GM12878 (cell line): ENCODE measurements at regions not wholly inside any gene's neighbourhood (a gene's known extent, or its start where the extent isn't known, plus 50 kb on each side); places are given as distances from the start of the nearest gene placed in this dataset.

Experiments
- ATAC-seq: fragments of 200-7000 bp; cut with Tn5 transposase; 3 replicates; pipeline ENCODE4 v1.9.1; 2020; ENCODE audit warnings: mild to moderate bottlenecking, moderate library complexity
- BruUV-seq: library from RNA; stranded (reverse); fragments of 400-500 nt; replicated peaks from 2 replicates; lab custom pipeline; 2021; lab: Mats Ljungman, UMichigan
- CTCF ChIA-PET: fragments of 300-600 bp; sonication (Branson Sonifier 250); formaldehyde crosslinking; extraction: SDS; loops from one replicate; lab custom pipeline; 2021; ENCODE audit warnings: inconsistent platforms; lab: Yijun Ruan, JAX
- POLR2A ChIA-PET: fragments of 350-600 bp; formaldehyde crosslinking; extraction: SDS; loops from one replicate; lab custom pipeline; 2021; ENCODE audit warnings: inconsistent platforms; lab: Charles Lee
- RAD21 ChIA-PET: fragments of 300-600 bp; sonication (Branson Sonifier 250); formaldehyde crosslinking; loops from one replicate; lab custom pipeline; 2023; ENCODE audit warnings: antibody characterized with exemption; ENCODE audit not compliant: unreplicated experiment; lab: Charles Lee
- SMC1A ChIA-PET: fragments of 300-600 bp; sonication (Branson Sonifier 250); formaldehyde crosslinking; loops from one replicate; lab custom pipeline; 2023; ENCODE audit not compliant: unreplicated experiment, uncharacterized antibody; lab: Charles Lee
- DNase-seq: peaks from one replicate; pipeline ENCODE4 v3.0.0-alpha.2; 2011; ENCODE audit warnings: low read depth, low spot score
- FAIRE-seq: peaks from 3 replicates; lab custom pipeline; 2011; peaks lifted over from hg19 to GRCh38; lab: Jason Lieb, UNC
- H2AFZ ChIP-seq: 2 replicates; pipeline ENCODE4 v1.6.0; 2011; ENCODE audit warnings: low read depth, low read length, control low read depth; ENCODE audit not compliant: control insufficient read depth
- H3K27ac ChIP-seq: 2 replicates; pipeline ENCODE4 v1.5.1; 2011; ENCODE audit warnings: control low read depth; ENCODE audit not compliant: control insufficient read depth, insufficient read depth
- H3K27me3 ChIP-seq, 2 experiments: replicated peaks in 1 of 2; 2 replicates each; pipeline versions ENCODE4 v1.6.0 to v1.6.1; 2011; ENCODE audit warnings: low read length in 1 of 2; ENCODE audit not compliant: control insufficient read depth in 2 of 2, insufficient read depth in 2 of 2
- H3K36me3 ChIP-seq, 2 experiments: 2 replicates each; pipeline ENCODE4 v1.5.1; 2011; ENCODE audit warnings: low read length in 1 of 2; ENCODE audit not compliant: control insufficient read depth in 2 of 2, insufficient read depth in 2 of 2
- H3K4me1 ChIP-seq: 2 replicates; pipeline ENCODE4 v1.6.1; 2011; ENCODE audit warnings: mild to moderate bottlenecking, low read length, moderate library complexity, mixed read lengths; ENCODE audit not compliant: control insufficient read depth, insufficient read depth
- H3K4me2 ChIP-seq: 2 replicates; pipeline ENCODE4 v1.6.0; 2011; ENCODE audit warnings: control low read depth; ENCODE audit not compliant: control insufficient read depth, insufficient read depth
- H3K4me3 ChIP-seq: fragments of 200-600 bp; sonication (generic); 2 replicates; pipeline ENCODE4 v1.5.1; 2016
- H3K79me2 ChIP-seq: 2 replicates; pipeline ENCODE4 v1.6.0; 2011; ENCODE audit warnings: low read length; ENCODE audit not compliant: control insufficient read depth, insufficient read depth
- H3K9ac ChIP-seq: 2 replicates; pipeline ENCODE4 v1.8.0; 2011; ENCODE audit warnings: low read length, control low read depth, mixed read lengths; ENCODE audit not compliant: control insufficient read depth, insufficient read depth
- H3K9me3 ChIP-seq: replicated peaks from 3 replicates; pipeline ENCODE4 v1.5.1; 2011; ENCODE audit warnings: mild to moderate bottlenecking, low read length; ENCODE audit not compliant: control insufficient read depth, insufficient read depth
- H4K20me1 ChIP-seq: 2 replicates; pipeline ENCODE4 v1.6.0; 2011; ENCODE audit not compliant: control insufficient read depth, insufficient read depth
- ATF7 ChIP-seq: fragments of 450-650 bp; IDR thresholded peaks from 2 replicates; pipeline ENCODE4 v1.6.1; 2016; ENCODE audit warnings: low read depth, mild to moderate bottlenecking
- DPF2 ChIP-seq: fragments of 450-650 bp; IDR thresholded peaks from 2 replicates; pipeline ENCODE4 v1.6.1; 2017; ENCODE audit warnings: mild to moderate bottlenecking
- HCFC1 ChIP-seq: fragments of 150-350 bp; IDR thresholded peaks from 2 replicates; pipeline ENCODE4 v1.6.1; 2014; ENCODE audit warnings: low read length
- KAT2A ChIP-seq: conservative IDR thresholded peaks from 2 replicates; pipeline ENCODE4 v1.6.1; 2011; ENCODE audit warnings: low read depth, low read length; ENCODE audit not compliant: control insufficient read depth
- MTA3 ChIP-seq: IDR thresholded peaks from 2 replicates; pipeline ENCODE4 v1.6.1; 2012; ENCODE audit warnings: low read length, inconsistent platforms, borderline replicate concordance
- MYC ChIP-seq: IDR thresholded peaks from 2 replicates; pipeline ENCODE4 v1.6.1; 2011; ENCODE audit warnings: mild to moderate bottlenecking, low read length, moderate library complexity, inconsistent platforms; ENCODE audit not compliant: insufficient read depth, insufficient replicate concordance, insufficient read length, severe bottlenecking
- RBBP5 ChIP-seq: fragments of 200-600 bp; sonication (generic); conservative IDR thresholded peaks from 2 replicates; pipeline ENCODE4 v1.6.1; 2016
- SUZ12 ChIP-seq: fragments of 200-600 bp; sonication (generic); IDR thresholded peaks from one replicate; pipeline ENCODE4 v1.6.1; 2018; ENCODE audit warnings: antibody characterized with exemption, mild to moderate bottlenecking; ENCODE audit not compliant: unreplicated experiment
- TBL1XR1 ChIP-seq: IDR thresholded peaks from 2 replicates; pipeline ENCODE4 v1.6.1; 2012; ENCODE audit warnings: low read depth, low read length, improper control_type of control experiment
- ZBED1 ChIP-seq: IDR thresholded peaks from 2 replicates; pipeline ENCODE4 v1.6.1; 2016; ENCODE audit warnings: borderline replicate concordance
- ZNF217 ChIP-seq: fragments of 450-650 bp; IDR thresholded peaks from 2 replicates; pipeline ENCODE4 v1.6.1; 2017; ENCODE audit warnings: antibody characterized with exemption, mild to moderate bottlenecking
- ZNF622 ChIP-seq: fragments of 450-650 bp; IDR thresholded peaks from 2 replicates; pipeline ENCODE4 v1.6.1; 2017; ENCODE audit warnings: mild to moderate bottlenecking, inconsistent platforms
- ZZZ3 ChIP-seq: IDR thresholded peaks from 2 replicates; pipeline ENCODE4 v1.6.1; 2011; ENCODE audit warnings: low read depth; ENCODE audit not compliant: control insufficient read depth, insufficient read length
- WGBS: methylation state at CpG from one replicate; pipeline ENCODE4 v1.1.6; 2016; ENCODE audit warnings: low lambda C conversion rate; ENCODE audit not compliant: insufficient replicate concordance, insufficient coverage; ENCODE audit errors: missing lambda C conversion rate; 5-methylcytosine and 5-hydroxymethylcytosine counted together
- in situ Hi-C: fragments of 300-500 bp; cut with MboI; formaldehyde crosslinking; loops from 9 replicates; pipeline ENCODE4 v1.14.3; 2018; ENCODE audit warnings: mixed read lengths
- intact Hi-C: fragments of 100-400 bp; cut with micrococcal nuclease; formaldehyde crosslinking; loops from one replicate; pipeline ENCODE4 v1.14.2; 2022; ENCODE audit not compliant: unreplicated experiment
- TF ChIP-seq, protein P1 (sequence below): fragments of 450-650 bp; IDR thresholded peaks from 2 replicates; pipeline ENCODE4 v1.6.1; 2017; ENCODE audit warnings: low read depth, mild to moderate bottlenecking, moderate library complexity
- TF ChIP-seq, protein P2 (sequence below): fragments of 450-650 bp; IDR thresholded peaks from 2 replicates; pipeline ENCODE4 v1.6.1; 2018; ENCODE audit warnings: mild to moderate bottlenecking, low read depth, moderate library complexity; ENCODE audit not compliant: partially characterized antibody
- TF ChIP-seq, protein P3 (sequence below): fragments of 450-650 bp; IDR thresholded peaks from 2 replicates; pipeline ENCODE4 v1.6.1; 2017; ENCODE audit warnings: mild to moderate bottlenecking, moderate library complexity
- TF ChIP-seq, protein P4 (sequence below): IDR thresholded peaks from 2 replicates; pipeline ENCODE4 v1.6.1; 2011; ENCODE audit warnings: mild to moderate bottlenecking, low read depth, low read length, moderate library complexity; ENCODE audit not compliant: insufficient replicate concordance

DNA sequence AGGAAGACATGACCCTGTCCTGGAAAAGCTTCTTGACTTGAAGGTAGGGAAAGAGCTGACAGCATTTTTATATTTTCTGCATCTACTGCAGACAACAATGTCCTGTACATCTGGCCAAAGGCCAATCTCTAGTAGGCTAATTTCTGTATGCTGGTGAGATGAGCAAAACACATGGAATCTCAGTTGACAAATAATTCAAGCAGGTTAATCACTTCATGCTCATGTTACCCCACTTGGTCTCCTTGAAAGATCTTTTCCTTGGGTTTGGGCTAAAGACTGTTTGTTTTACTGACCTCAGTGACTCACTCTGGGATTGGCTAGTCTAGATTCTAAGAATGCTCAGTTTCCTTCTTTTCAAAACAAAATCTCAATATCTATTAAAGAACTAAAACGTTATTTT is 298.8 kb downstream of the LMO7 start:
- Histone ChIP-seq H3K4me1 (no peaks in the 10 kb centered on the region), H3K27ac (no peak overlapping the region), H2AFZ (no peak overlapping the region), H3K27me3 (no peaks in the 10 kb centered on the region), H3K79me2 (no peaks in the 10 kb centered on the region), H3K4me2 (no peak overlapping the region), H3K9ac (no peak overlapping the region), H4K20me1 (no peaks in the 10 kb centered on the region), H3K9me3 (no peaks in the 10 kb centered on the region), H3K36me3 (no peaks in the 10 kb centered on the region), H3K4me3 (no peak overlapping the region)
- in situ Hi-C loops (no loop called here), intact Hi-C loops (no loop called here)
- FAIRE-seq = no peak
- ChIA-PET POLR2A (no interaction called here), CTCF (no interaction called here), SMC1A (no interaction called here), RAD21 (no interaction called here)
- no peak for ATAC-seq
- no peak for DNase-seq
- no TSS peak for BruUV-seq
- 0% methylated on average over 1 of the region's 1 CpG for WGBS
- TF ChIP-seq SUZ12 = no peak
- no peak for TF ChIP-seq HCFC1
- TF ChIP-seq KAT2A = no peak
- TF ChIP-seq MYC = no peak
- TF ChIP-seq, protein P1, sequence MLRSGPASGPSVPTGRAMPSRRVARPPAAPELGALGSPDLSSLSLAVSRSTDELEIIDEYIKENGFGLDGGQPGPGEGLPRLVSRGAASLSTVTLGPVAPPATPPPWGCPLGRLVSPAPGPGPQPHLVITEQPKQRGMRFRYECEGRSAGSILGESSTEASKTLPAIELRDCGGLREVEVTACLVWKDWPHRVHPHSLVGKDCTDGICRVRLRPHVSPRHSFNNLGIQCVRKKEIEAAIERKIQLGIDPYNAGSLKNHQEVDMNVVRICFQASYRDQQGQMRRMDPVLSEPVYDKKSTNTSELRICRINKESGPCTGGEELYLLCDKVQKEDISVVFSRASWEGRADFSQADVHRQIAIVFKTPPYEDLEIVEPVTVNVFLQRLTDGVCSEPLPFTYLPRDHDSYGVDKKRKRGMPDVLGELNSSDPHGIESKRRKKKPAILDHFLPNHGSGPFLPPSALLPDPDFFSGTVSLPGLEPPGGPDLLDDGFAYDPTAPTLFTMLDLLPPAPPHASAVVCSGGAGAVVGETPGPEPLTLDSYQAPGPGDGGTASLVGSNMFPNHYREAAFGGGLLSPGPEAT = no peak
- no peak for TF ChIP-seq MTA3
- TF ChIP-seq ZBED1 = no peak
- TF ChIP-seq, protein P2, sequence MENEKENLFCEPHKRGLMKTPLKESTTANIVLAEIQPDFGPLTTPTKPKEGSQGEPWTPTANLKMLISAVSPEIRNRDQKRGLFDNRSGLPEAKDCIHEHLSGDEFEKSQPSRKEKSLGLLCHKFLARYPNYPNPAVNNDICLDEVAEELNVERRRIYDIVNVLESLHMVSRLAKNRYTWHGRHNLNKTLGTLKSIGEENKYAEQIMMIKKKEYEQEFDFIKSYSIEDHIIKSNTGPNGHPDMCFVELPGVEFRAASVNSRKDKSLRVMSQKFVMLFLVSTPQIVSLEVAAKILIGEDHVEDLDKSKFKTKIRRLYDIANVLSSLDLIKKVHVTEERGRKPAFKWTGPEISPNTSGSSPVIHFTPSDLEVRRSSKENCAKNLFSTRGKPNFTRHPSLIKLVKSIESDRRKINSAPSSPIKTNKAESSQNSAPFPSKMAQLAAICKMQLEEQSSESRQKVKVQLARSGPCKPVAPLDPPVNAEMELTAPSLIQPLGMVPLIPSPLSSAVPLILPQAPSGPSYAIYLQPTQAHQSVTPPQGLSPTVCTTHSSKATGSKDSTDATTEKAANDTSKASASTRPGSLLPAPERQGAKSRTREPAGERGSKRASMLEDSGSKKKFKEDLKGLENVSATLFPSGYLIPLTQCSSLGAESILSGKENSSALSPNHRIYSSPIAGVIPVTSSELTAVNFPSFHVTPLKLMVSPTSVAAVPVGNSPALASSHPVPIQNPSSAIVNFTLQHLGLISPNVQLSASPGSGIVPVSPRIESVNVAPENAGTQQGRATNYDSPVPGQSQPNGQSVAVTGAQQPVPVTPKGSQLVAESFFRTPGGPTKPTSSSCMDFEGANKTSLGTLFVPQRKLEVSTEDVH = no peak
- TF ChIP-seq, protein P3, sequence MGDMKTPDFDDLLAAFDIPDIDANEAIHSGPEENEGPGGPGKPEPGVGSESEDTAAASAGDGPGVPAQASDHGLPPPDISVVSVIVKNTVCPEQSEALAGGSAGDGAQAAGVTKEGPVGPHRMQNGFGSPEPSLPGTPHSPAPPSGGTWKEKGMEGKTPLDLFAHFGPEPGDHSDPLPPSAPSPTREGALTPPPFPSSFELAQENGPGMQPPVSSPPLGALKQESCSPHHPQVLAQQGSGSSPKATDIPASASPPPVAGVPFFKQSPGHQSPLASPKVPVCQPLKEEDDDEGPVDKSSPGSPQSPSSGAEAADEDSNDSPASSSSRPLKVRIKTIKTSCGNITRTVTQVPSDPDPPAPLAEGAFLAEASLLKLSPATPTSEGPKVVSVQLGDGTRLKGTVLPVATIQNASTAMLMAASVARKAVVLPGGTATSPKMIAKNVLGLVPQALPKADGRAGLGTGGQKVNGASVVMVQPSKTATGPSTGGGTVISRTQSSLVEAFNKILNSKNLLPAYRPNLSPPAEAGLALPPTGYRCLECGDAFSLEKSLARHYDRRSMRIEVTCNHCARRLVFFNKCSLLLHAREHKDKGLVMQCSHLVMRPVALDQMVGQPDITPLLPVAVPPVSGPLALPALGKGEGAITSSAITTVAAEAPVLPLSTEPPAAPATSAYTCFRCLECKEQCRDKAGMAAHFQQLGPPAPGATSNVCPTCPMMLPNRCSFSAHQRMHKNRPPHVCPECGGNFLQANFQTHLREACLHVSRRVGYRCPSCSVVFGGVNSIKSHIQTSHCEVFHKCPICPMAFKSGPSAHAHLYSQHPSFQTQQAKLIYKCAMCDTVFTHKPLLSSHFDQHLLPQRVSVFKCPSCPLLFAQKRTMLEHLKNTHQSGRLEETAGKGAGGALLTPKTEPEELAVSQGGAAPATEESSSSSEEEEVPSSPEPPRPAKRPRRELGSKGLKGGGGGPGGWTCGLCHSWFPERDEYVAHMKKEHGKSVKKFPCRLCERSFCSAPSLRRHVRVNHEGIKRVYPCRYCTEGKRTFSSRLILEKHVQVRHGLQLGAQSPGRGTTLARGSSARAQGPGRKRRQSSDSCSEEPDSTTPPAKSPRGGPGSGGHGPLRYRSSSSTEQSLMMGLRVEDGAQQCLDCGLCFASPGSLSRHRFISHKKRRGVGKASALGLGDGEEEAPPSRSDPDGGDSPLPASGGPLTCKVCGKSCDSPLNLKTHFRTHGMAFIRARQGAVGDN = no peak
- TF ChIP-seq, protein P4, sequence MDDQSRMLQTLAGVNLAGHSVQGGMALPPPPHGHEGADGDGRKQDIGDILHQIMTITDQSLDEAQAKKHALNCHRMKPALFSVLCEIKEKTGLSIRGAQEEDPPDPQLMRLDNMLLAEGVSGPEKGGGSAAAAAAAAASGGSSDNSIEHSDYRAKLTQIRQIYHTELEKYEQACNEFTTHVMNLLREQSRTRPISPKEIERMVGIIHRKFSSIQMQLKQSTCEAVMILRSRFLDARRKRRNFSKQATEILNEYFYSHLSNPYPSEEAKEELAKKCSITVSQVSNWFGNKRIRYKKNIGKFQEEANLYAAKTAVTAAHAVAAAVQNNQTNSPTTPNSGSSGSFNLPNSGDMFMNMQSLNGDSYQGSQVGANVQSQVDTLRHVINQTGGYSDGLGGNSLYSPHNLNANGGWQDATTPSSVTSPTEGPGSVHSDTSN = no peak
- no peak for TF ChIP-seq ATF7
- no peak for TF ChIP-seq TBL1XR1
- no peak for TF ChIP-seq ZNF622
- no peak for TF ChIP-seq ZZZ3
- no peak for TF ChIP-seq DPF2
- no peak for TF ChIP-seq RBBP5
- no peak for TF ChIP-seq ZNF217
